GM12878 (cell line): ENCODE measurements at regions not wholly inside any gene's neighbourhood (a gene's known extent, or its start where the extent isn't known, plus 50 kb on each side); places are given as distances from the start of the nearest gene placed in this dataset.

Experiments
- ATAC-seq: fragments of 200-7000 bp; cut with Tn5 transposase; 3 replicates; pipeline ENCODE4 v1.9.1; 2020; ENCODE audit warnings: mild to moderate bottlenecking, moderate library complexity
- BruUV-seq: library from RNA; stranded (reverse); fragments of 400-500 nt; replicated peaks from 2 replicates; lab custom pipeline; 2021; lab: Mats Ljungman, UMichigan
- CTCF ChIA-PET: fragments of 300-600 bp; sonication (Branson Sonifier 250); formaldehyde crosslinking; extraction: SDS; loops from one replicate; lab custom pipeline; 2021; ENCODE audit warnings: inconsistent platforms; lab: Yijun Ruan, JAX
- POLR2A ChIA-PET: fragments of 350-600 bp; formaldehyde crosslinking; extraction: SDS; loops from one replicate; lab custom pipeline; 2021; ENCODE audit warnings: inconsistent platforms; lab: Charles Lee
- RAD21 ChIA-PET: fragments of 300-600 bp; sonication (Branson Sonifier 250); formaldehyde crosslinking; loops from one replicate; lab custom pipeline; 2023; ENCODE audit warnings: antibody characterized with exemption; ENCODE audit not compliant: unreplicated experiment; lab: Charles Lee
- SMC1A ChIA-PET: fragments of 300-600 bp; sonication (Branson Sonifier 250); formaldehyde crosslinking; loops from one replicate; lab custom pipeline; 2023; ENCODE audit not compliant: unreplicated experiment, uncharacterized antibody; lab: Charles Lee
- DNase-seq: peaks from one replicate; pipeline ENCODE4 v3.0.0-alpha.2; 2011; ENCODE audit warnings: low read depth, low spot score
- FAIRE-seq: peaks from 3 replicates; lab custom pipeline; 2011; peaks lifted over from hg19 to GRCh38; lab: Jason Lieb, UNC
- H2AFZ ChIP-seq: 2 replicates; pipeline ENCODE4 v1.6.0; 2011; ENCODE audit warnings: low read depth, low read length, control low read depth; ENCODE audit not compliant: control insufficient read depth
- H3K27ac ChIP-seq: 2 replicates; pipeline ENCODE4 v1.5.1; 2011; ENCODE audit warnings: control low read depth; ENCODE audit not compliant: control insufficient read depth, insufficient read depth
- H3K27me3 ChIP-seq, 2 experiments: replicated peaks in 1 of 2; 2 replicates each; pipeline versions ENCODE4 v1.6.0 to v1.6.1; 2011; ENCODE audit warnings: low read length in 1 of 2; ENCODE audit not compliant: control insufficient read depth in 2 of 2, insufficient read depth in 2 of 2
- H3K36me3 ChIP-seq, 2 experiments: 2 replicates each; pipeline ENCODE4 v1.5.1; 2011; ENCODE audit warnings: low read length in 1 of 2; ENCODE audit not compliant: control insufficient read depth in 2 of 2, insufficient read depth in 2 of 2
- H3K4me1 ChIP-seq: 2 replicates; pipeline ENCODE4 v1.6.1; 2011; ENCODE audit warnings: mild to moderate bottlenecking, low read length, moderate library complexity, mixed read lengths; ENCODE audit not compliant: control insufficient read depth, insufficient read depth
- H3K4me2 ChIP-seq: 2 replicates; pipeline ENCODE4 v1.6.0; 2011; ENCODE audit warnings: control low read depth; ENCODE audit not compliant: control insufficient read depth, insufficient read depth
- H3K4me3 ChIP-seq: fragments of 200-600 bp; sonication (generic); 2 replicates; pipeline ENCODE4 v1.5.1; 2016
- H3K79me2 ChIP-seq: 2 replicates; pipeline ENCODE4 v1.6.0; 2011; ENCODE audit warnings: low read length; ENCODE audit not compliant: control insufficient read depth, insufficient read depth
- H3K9ac ChIP-seq: 2 replicates; pipeline ENCODE4 v1.8.0; 2011; ENCODE audit warnings: low read length, control low read depth, mixed read lengths; ENCODE audit not compliant: control insufficient read depth, insufficient read depth
- H3K9me3 ChIP-seq: replicated peaks from 3 replicates; pipeline ENCODE4 v1.5.1; 2011; ENCODE audit warnings: mild to moderate bottlenecking, low read length; ENCODE audit not compliant: control insufficient read depth, insufficient read depth
- H4K20me1 ChIP-seq: 2 replicates; pipeline ENCODE4 v1.6.0; 2011; ENCODE audit not compliant: control insufficient read depth, insufficient read depth
- BACH1 ChIP-seq: fragments of 450-650 bp; IDR thresholded peaks from 2 replicates; pipeline ENCODE4 v1.6.1; 2017; ENCODE audit warnings: mild to moderate bottlenecking, borderline replicate concordance
- CBX5 ChIP-seq: sonication (generic); IDR thresholded peaks from 2 replicates; pipeline ENCODE4 v1.6.1; 2016; ENCODE audit warnings: low read depth, moderate library complexity, mild to moderate bottlenecking, inconsistent platforms
- CREB1 ChIP-seq: IDR thresholded peaks from 2 replicates; pipeline ENCODE4 v1.6.1; 2012; ENCODE audit warnings: low read depth, mild to moderate bottlenecking, inconsistent platforms
- IRF4 ChIP-seq: IDR thresholded peaks from 2 replicates; pipeline ENCODE4 v1.6.1; 2011; ENCODE audit warnings: low read depth, low read length
- JUNB ChIP-seq: IDR thresholded peaks from 2 replicates; pipeline ENCODE4 v1.6.1; 2016; ENCODE audit warnings: antibody characterized with exemption, mild to moderate bottlenecking
- NFYB ChIP-seq: IDR thresholded peaks from 2 replicates; pipeline ENCODE4 v1.6.1; 2011; ENCODE audit warnings: low read depth, mild to moderate bottlenecking, low read length, improper control_type of control experiment, moderate library complexity; ENCODE audit not compliant: insufficient read depth
- NR2C2 ChIP-seq: IDR thresholded peaks from 2 replicates; pipeline ENCODE4 v1.6.1; 2011; ENCODE audit warnings: borderline replicate concordance, low read depth; ENCODE audit not compliant: control insufficient read depth, insufficient read length
- NRF1 ChIP-seq: conservative IDR thresholded peaks from 2 replicates; pipeline ENCODE4 v1.6.1; 2011; ENCODE audit warnings: mild to moderate bottlenecking, low read depth, low read length, improper control_type of control experiment
- RAD51 ChIP-seq: fragments of 450-650 bp; IDR thresholded peaks from 2 replicates; pipeline ENCODE4 v1.6.1; 2016; ENCODE audit warnings: moderate library complexity, mild to moderate bottlenecking, inconsistent platforms
- SIX5 ChIP-seq: IDR thresholded peaks from 2 replicates; pipeline ENCODE4 v1.6.1; 2011; ENCODE audit warnings: mild to moderate bottlenecking, low read depth, low read length, moderate library complexity; ENCODE audit not compliant: severe bottlenecking
- SPI1 ChIP-seq: IDR thresholded peaks from 2 replicates; pipeline ENCODE4 v1.6.1; 2011; ENCODE audit warnings: low read depth, mild to moderate bottlenecking, low read length, moderate library complexity, borderline replicate concordance; ENCODE audit not compliant: insufficient read depth
- SUZ12 ChIP-seq: fragments of 200-600 bp; sonication (generic); IDR thresholded peaks from one replicate; pipeline ENCODE4 v1.6.1; 2018; ENCODE audit warnings: antibody characterized with exemption, mild to moderate bottlenecking; ENCODE audit not compliant: unreplicated experiment
- TBL1XR1 ChIP-seq: IDR thresholded peaks from 2 replicates; pipeline ENCODE4 v1.6.1; 2012; ENCODE audit warnings: low read depth, low read length, improper control_type of control experiment
- YBX1 ChIP-seq: fragments of 450-650 bp; IDR thresholded peaks from 2 replicates; pipeline ENCODE4 v1.6.1; 2016; ENCODE audit warnings: antibody characterized with exemption
- ZNF24 ChIP-seq: fragments of 450-650 bp; IDR thresholded peaks from 2 replicates; pipeline ENCODE4 v1.6.1; 2017; ENCODE audit warnings: antibody characterized with exemption, mild to moderate bottlenecking
- WGBS: methylation state at CpG from one replicate; pipeline ENCODE4 v1.1.6; 2016; ENCODE audit warnings: low lambda C conversion rate; ENCODE audit not compliant: insufficient replicate concordance, insufficient coverage; ENCODE audit errors: missing lambda C conversion rate; 5-methylcytosine and 5-hydroxymethylcytosine counted together
- in situ Hi-C: fragments of 300-500 bp; cut with MboI; formaldehyde crosslinking; loops from 9 replicates; pipeline ENCODE4 v1.14.3; 2018; ENCODE audit warnings: mixed read lengths
- intact Hi-C: fragments of 100-400 bp; cut with micrococcal nuclease; formaldehyde crosslinking; loops from one replicate; pipeline ENCODE4 v1.14.2; 2022; ENCODE audit not compliant: unreplicated experiment
- TF ChIP-seq, protein P1 (sequence below): fragments of 450-650 bp; IDR thresholded peaks from 2 replicates; pipeline ENCODE4 v1.6.1; 2018; ENCODE audit warnings: borderline replicate concordance, mild to moderate bottlenecking; ENCODE audit not compliant: partially characterized antibody

DNA sequence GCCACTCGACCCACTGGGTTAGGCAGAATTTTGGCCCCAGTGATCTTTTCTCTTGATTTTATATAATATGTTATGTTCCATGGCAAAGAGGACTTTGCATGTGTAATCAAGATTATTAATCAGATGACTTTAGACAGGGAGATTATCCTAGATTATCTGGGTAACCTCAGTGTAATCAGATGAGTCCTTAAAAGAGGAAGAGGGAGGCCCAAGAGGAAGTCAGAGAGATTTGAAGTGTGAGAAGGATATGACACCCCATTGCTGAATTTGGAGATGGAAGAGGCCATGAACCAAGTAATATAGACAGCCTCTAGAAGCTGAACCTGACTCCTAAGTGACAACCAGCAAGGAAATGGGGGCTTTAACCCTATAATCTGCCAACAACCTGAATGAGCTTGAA is 117.1 kb upstream of the CSF3R start:
- TF ChIP-seq BACH1 (no peak), SPI1 (0 out of 2 replicates have a peak, but pooled peaks have one; percentile 24)
- Histone ChIP-seq H3K4me3 (no peak overlapping the region), H2AFZ (no peak overlapping the region), H3K27ac (no peak overlapping the region), H3K79me2 (no peaks in the 10 kb centered on the region), H3K9me3 (no peaks in the 10 kb centered on the region), H3K9ac (no peak overlapping the region), H3K27me3 (no peaks in the 10 kb centered on the region; a peak in 3 of 4 replicates), H4K20me1 (no peaks in the 10 kb centered on the region), H3K4me2 (no peak overlapping the region), H3K36me3 (no peaks in the 10 kb centered on the region), H3K4me1 (no peaks in the 10 kb centered on the region)
- ChIA-PET POLR2A (no interaction called here), RAD21 (no interaction called here), SMC1A (no interaction called here), CTCF (interaction anchor here (0.8 kb wide), 1 partner anchor 24 kb away, joined by 3 read pairs; no protein-coding TSS in a partner anchor)
- WGBS, result 6% methylated on average over 1 of the region's 1 CpG
- DNase-seq (no peak), ATAC-seq (no peak), FAIRE-seq (no peak)
- intact Hi-C loops, result no loop called here
- in situ Hi-C loops, result no loop called here
- BruUV-seq, result no TSS peak

DNA sequence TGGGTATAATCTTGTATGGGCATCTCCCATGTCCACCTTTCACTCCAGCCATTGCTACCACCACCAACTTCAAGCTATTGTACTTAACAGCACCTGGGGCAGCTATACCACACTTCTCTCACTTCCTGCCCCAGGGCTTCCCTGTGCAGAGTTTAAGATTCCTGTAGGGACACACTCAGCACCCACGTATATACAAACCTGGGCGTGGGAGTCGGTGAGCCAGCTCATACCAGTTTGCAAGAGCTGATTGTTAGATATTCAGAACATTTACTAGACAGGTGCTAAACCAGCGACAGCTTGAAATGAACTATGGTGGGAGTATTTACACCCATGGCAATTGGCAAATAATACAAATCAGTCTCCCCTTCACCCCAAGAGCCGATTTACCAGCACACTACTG is 114.8 kb upstream of the CSF3R start:
- 9% methylated on average over 5 of the region's 5 CpGs for WGBS
- intact Hi-C loops, result no loop called here
- ChIA-PET CTCF (interaction anchor here (1.1 to 2.5 kb wide), 3 partner anchors 12 to 81 kb away, joined by 3 to 7 read pairs (median 4); no protein-coding TSS in a partner anchor), SMC1A (no interaction called here), POLR2A (no interaction called here), RAD21 (no interaction called here)
- Histone ChIP-seq H3K9ac (no peak overlapping the region), H3K4me1 (no peaks in the 10 kb centered on the region), H4K20me1 (no peaks in the 10 kb centered on the region), H3K27me3 (peaks cover 0 to 1% of the 10 kb centered on the region in 2 experiments; a peak in 2 of 4 replicates), H3K79me2 (no peaks in the 10 kb centered on the region), H3K27ac (no peak overlapping the region), H3K4me3 (no peak overlapping the region), H3K9me3 (no peaks in the 10 kb centered on the region), H3K4me2 (no peak overlapping the region)
- BruUV-seq, result no TSS peak
- in situ Hi-C loops, result no loop called here
- FAIRE-seq, result no peak
- DNase-seq, result no peak
- TF ChIP-seq CBX5 (no peak), IRF4 (no peak), NRF1 (no peak), SUZ12 (no peak), NR2C2 (no peak), TBL1XR1 (no peak), YBX1 (no peak), SIX5 (no peak), CREB1 (no peak), JUNB (no peak), RAD51 (no peak), NFYB (no peak), ZNF24 (no peak)
- TF ChIP-seq, protein P1, sequence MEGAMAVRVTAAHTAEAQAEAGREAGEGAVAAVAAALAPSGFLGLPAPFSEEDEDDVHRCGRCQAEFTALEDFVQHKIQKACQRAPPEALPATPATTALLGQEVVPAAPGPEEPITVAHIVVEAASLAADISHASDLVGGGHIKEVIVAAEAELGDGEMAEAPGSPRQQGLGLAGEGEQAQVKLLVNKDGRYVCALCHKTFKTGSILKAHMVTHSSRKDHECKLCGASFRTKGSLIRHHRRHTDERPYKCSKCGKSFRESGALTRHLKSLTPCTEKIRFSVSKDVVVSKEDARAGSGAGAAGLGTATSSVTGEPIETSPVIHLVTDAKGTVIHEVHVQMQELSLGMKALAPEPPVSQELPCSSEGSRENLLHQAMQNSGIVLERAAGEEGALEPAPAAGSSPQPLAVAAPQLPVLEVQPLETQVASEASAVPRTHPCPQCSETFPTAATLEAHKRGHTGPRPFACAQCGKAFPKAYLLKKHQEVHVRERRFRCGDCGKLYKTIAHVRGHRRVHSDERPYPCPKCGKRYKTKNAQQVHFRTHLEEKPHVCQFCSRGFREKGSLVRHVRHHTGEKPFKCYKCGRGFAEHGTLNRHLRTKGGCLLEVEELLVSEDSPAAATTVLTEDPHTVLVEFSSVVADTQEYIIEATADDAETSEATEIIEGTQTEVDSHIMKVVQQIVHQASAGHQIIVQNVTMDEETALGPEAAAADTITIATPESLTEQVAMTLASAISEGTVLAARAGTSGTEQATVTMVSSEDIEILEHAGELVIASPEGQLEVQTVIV, result no peak
- TF ChIP-seq, all 136 proteins: peak for 0
- no peak for ATAC-seq
- no peaks in the 10 kb centered on the region for H3K36me3 ChIP-seq
- H2AFZ ChIP-seq, result no peak overlapping the region
